GM18499 (cell line): ENCODE measurements at regions not wholly inside any gene's neighbourhood (a gene's known extent, or its start where the extent isn't known, plus 50 kb on each side); places are given as distances from the start of the nearest gene placed in this dataset.
"Not testable (repeated sequence)": the region's sequence is repeated elsewhere in the genome, so short reads cannot be mapped to it uniquely, and the experiment has no call there.

ENCODE experiments used
- ATAC-seq: cut with Tn5 transposase; IDR thresholded peaks from one replicate; pipeline ENCODE4 v1.9.1; 2021; ENCODE audit warnings: moderate number of reproducible peaks; ENCODE audit not compliant: insufficient read depth, unreplicated experiment

DNA sequence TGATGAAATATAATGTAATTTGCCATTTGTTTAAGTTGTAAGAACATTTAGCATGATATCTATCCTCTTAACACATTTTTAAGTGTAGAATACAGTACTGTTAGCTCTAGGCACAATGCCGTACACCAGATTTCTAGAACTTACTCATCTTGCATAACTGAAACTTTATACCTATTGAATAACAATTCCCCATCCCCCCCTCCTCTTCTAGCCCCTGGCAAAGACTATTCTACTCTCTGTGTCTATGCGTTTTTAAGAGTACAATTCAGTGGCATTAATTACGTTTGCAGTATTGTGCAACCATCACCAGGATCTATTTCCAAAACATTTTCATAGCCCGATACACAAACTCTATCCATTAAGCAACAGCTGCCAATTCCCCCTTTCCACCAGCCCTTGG, 261.7 kb downstream of the PLOD2 start:
- no peak for ATAC-seq

- ATAC-seq: peak; percentile 69
Observed at GRCh38 chr3:145900056-145900829, 260.7 kb downstream of the PLOD2 start.

GRCh38 chr3:145902166-145902565, 258.8 kb downstream of the PLOD2 start:
- ATAC-seq: no peak

DNA sequence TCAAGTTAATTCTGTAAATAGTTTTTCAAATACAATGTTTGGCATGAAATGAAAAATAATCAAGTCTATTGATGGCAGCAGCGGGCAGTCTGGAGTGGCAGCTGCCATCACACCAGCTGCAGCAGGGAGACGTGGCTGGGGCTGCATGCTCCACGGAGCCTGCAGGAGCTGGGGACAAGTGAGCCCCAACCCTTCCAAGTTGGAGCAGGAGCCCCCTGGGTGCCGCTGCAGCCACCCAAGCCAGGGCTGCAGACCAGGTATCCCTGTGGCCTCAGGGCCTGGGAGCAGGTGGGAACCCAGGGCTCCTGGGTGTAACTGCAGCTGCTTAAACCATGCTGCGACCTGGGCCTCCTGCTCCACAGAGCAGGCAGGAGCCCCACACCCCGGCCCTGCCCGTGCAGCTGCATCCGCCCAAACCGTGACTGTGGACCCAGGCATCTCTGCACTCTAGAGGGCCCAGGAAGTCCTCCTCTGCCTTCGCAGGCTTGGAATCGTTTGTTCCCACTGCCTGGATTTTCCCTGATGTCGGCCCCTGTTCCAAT, 257.4 kb downstream of the PLOD2 start:
- no peak for ATAC-seq

DNA sequence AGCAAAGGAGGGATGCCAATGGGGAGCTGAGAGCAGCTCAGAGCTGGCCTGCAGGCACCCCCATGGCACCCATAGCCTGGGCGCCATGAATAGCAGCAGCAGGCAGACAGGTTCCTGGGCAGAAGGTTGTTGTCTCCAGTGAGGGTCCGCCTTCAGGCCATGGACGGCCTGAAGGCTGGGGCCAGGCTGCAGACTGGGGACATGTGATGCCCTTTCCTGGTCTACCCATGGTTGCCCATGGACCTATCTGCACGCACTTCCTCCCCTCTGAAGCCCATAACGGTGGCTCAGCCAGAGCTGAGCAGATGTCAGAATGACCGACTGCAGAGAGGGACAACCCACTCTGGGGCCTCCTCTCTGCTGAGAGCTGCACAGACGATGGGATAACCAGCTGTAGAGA, 256.8 kb downstream of the PLOD2 start:
- no peak for ATAC-seq

- no peak for ATAC-seq
Observed at GRCh38 chr3:145906301-145906700, 254.7 kb downstream of the PLOD2 start.

- ATAC-seq: no peak
Observed at GRCh38 chr3:145906755-145907154, 254.2 kb downstream of the PLOD2 start.

- no peak for ATAC-seq
Observed at GRCh38 chr3:145911016-145911415, 250.0 kb downstream of the PLOD2 start.

GRCh38 chr3:145915787-145916186, 245.2 kb downstream of the PLOD2 start:
- no peak for ATAC-seq

- ATAC-seq: not testable (repeated sequence)
Observed at GRCh38 chr3:145927736-145928135, 233.2 kb downstream of the PLOD2 start.

GRCh38 chr3:145936971-145937370, 224.0 kb downstream of the PLOD2 start:
- ATAC-seq: no peak

GRCh38 chr3:145939431-145939830, 221.6 kb downstream of the PLOD2 start:
- ATAC-seq: no peak

GRCh38 chr3:145942052-145942451, 218.9 kb downstream of the PLOD2 start:
- no peak for ATAC-seq

DNA sequence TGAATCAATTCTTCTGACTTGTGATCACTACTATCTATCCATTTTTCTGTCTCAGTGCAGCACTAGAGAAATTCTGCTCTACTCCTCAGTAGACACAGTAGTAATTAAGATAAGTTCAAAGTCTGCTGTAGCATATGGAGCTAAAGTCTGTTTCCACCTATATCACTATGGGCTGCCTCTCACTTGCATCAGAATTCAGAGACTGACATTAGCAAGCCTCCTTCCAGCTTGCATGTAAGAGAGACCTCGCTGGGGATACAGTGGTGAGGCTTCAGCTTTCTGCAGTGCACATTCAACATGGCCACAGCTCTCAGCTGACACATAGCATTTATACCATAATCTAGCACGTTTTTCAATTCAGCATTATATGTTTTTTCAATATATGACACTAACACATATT, 217.0 kb downstream of the PLOD2 start:
- no peak for ATAC-seq

DNA sequence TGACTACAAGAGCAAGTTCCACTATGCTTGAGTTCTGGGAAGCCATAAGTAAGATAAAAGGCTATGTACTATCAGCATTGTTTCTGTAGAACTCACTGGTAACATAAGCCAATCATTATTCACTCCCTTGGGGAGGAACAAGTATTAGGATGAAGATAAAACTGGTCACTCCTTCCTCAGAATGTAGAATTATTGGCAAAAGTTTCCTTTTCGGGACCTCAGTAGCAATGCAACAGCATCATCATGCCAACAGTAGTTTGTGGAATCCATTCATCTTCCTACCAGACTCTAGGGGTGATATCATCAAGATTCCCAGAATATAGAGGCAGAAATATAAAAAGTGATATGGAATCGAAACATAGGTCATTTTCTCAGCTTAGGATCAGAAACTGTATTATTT, 209.5 kb downstream of the PLOD2 start:
- no peak for ATAC-seq

- ATAC-seq: no peak
Observed at GRCh38 chr3:145952536-145952935, 208.4 kb downstream of the PLOD2 start.

DNA sequence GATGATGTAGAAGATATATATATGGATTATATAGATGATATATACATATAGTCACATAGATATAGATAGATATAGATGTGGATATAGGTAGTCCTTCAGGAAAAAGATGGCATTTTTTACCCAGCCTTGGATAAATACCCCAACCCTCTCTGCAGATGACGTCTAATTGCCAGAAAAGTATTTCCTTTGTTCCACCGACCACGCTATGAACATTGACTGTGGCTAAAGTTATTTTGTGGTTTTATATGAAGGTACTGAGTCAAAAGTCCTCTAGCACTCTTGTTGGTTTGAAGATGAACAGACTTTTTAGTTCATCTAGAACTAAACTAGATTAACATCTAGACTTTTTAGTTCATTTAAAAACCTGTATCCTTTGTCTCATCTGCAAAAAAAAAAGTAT, 207.7 kb downstream of the PLOD2 start:
- no peak for ATAC-seq

- ATAC-seq: no peak
Observed at GRCh38 chr3:145959457-145960088, 201.4 kb downstream of the PLOD2 start.

GRCh38 chr3:145963111-145963510, 197.9 kb downstream of the PLOD2 start:
- no peak for ATAC-seq

GRCh38 chr3:145967043-145967442, 193.9 kb downstream of the PLOD2 start:
- no peak for ATAC-seq

DNA sequence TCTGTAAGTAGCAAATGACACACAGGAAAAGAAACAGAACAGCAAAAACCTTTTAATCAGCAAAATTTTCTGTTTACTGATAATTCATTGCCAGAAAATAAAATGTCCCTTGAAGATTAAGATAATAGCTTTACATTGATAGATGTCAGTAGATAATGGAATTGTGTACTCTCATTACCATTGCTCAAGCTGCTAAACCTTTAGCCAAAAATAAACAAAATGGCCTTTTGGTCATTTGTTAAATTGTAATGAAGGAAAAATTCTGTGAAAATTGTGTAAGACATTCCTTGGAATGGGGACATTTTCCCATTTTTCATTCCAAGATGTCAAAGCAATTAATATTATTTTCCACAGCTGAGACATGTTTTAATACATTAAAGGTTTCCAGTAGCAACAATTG, 189.8 kb downstream of the PLOD2 start:
- ATAC-seq: no peak

DNA sequence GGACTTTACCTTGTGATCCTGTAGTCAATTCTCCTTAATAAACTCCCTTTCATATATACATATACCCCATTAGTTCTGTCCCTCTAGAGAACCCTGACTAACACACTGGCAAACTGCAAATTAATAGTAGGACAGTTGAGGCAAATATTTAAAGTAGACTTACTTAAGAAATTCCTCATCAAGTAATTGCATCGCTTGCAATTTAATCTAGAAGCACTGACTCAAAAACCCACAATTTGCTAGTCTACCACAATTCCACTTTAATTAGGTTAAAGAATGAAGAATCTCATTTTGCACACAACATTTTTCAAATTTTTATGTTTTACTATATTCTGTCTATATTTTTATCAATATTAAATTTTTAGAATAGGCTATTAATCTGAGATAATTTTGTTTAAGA, 188.1 kb downstream of the PLOD2 start:
- no peak for ATAC-seq
